PC-9 (cell line): ENCODE measurements at regions not wholly inside any gene's neighbourhood (a gene's known extent, or its start where the extent isn't known, plus 50 kb on each side); places are given as distances from the start of the nearest gene placed in this dataset.

ENCODE experiments used
- BruUV-seq: library from RNA; stranded (reverse); fragments of 400-500 nt; replicated peaks from 2 replicates; lab custom pipeline; 2021; lab: Mats Ljungman, UMichigan
- CTCF ChIA-PET: fragments of 300-600 bp; sonication (Branson Sonifier 250); formaldehyde crosslinking; loops from one replicate; lab custom pipeline; 2022; ENCODE audit warnings: antibody characterized with exemption; lab: Charles Lee
- POLR2A ChIA-PET: fragments of 300-600 bp; sonication (Branson Sonifier 250); formaldehyde crosslinking; loops from one replicate; lab custom pipeline; 2022; ENCODE audit warnings: antibody characterized with exemption; ENCODE audit not compliant: unreplicated experiment; lab: Charles Lee
- DNase-seq, 2 experiments: peaks; one replicate each; pipeline versions ENCODE4 v3.0.0 to v3.0.0-alpha.2; 2015 to 2022; ENCODE audit warnings: mixed read lengths in 1 of 2
- H2AFZ ChIP-seq: fragments of 200-600 bp; sonication (generic); 2 replicates; pipeline ENCODE4 v1.8.1; 2017; ENCODE audit warnings: antibody characterized with exemption
- H3F3A ChIP-seq: fragments of 200-600 bp; sonication (generic); 2 replicates; pipeline ENCODE4 v1.8.1; 2017; ENCODE audit warnings: antibody characterized with exemption, mild to moderate bottlenecking, low read depth; ENCODE audit not compliant: insufficient read depth
- H3K27ac ChIP-seq: fragments of 200-600 bp; sonication (generic); 2 replicates; pipeline ENCODE4 v1.6.1; 2016; ENCODE audit warnings: mixed run types
- H3K27me3 ChIP-seq: fragments of 200-600 bp; sonication (generic); 2 replicates; pipeline ENCODE4 v1.6.1; 2016; ENCODE audit warnings: low read depth, mixed run types; ENCODE audit not compliant: insufficient read depth
- H3K36me3 ChIP-seq: fragments of 200-600 bp; sonication (generic); 2 replicates; pipeline ENCODE4 v1.6.1; 2016; ENCODE audit warnings: low read depth, mixed run types
- H3K4me1 ChIP-seq: fragments of 200-600 bp; sonication (generic); replicated peaks from 2 replicates; pipeline ENCODE4 v1.6.1; 2016; ENCODE audit warnings: mixed run types; ENCODE audit not compliant: insufficient read depth
- H3K4me2 ChIP-seq: fragments of 200-600 bp; sonication (generic); 2 replicates; pipeline ENCODE4 v1.6.1; 2017; ENCODE audit warnings: mixed run types
- H3K4me3 ChIP-seq: fragments of 200-600 bp; sonication (generic); 2 replicates; pipeline ENCODE4 v1.6.1; 2016; ENCODE audit warnings: mixed run types
- H3K79me2 ChIP-seq: fragments of 200-600 bp; sonication (generic); 2 replicates; pipeline ENCODE4 v1.6.1; 2017; ENCODE audit warnings: low read depth, mixed run types
- H3K9me2 ChIP-seq: fragments of 200-600 bp; sonication (generic); 2 replicates; pipeline ENCODE4 v1.8.1; 2017; ENCODE audit warnings: mild to moderate bottlenecking; ENCODE audit not compliant: insufficient read depth
- H3K9me3 ChIP-seq: fragments of 200-600 bp; sonication (generic); 2 replicates; pipeline ENCODE4 v1.8.1; 2016; ENCODE audit warnings: low read depth; ENCODE audit not compliant: insufficient read depth
- H4K20me1 ChIP-seq: fragments of 200-600 bp; sonication (generic); 2 replicates; pipeline ENCODE4 v1.8.1; 2017; ENCODE audit not compliant: insufficient read depth
- CTCF ChIP-seq: fragments of 200-600 bp; sonication (generic); conservative IDR thresholded peaks from 2 replicates; pipeline ENCODE4 v1.6.1; 2017; ENCODE audit warnings: mixed run types, antibody characterized with exemption, mild to moderate bottlenecking, moderate library complexity
- EZH2 ChIP-seq: fragments of 200-600 bp; sonication (generic); IDR thresholded peaks from 2 replicates; pipeline ENCODE4 v1.8.0; 2017; ENCODE audit warnings: antibody characterized with exemption, low read depth
- intact Hi-C: fragments of 100-400 bp; cut with micrococcal nuclease; formaldehyde crosslinking; loops from one replicate; pipeline ENCODE4 v1.10.0; 2022; ENCODE audit not compliant: unreplicated experiment

DNA sequence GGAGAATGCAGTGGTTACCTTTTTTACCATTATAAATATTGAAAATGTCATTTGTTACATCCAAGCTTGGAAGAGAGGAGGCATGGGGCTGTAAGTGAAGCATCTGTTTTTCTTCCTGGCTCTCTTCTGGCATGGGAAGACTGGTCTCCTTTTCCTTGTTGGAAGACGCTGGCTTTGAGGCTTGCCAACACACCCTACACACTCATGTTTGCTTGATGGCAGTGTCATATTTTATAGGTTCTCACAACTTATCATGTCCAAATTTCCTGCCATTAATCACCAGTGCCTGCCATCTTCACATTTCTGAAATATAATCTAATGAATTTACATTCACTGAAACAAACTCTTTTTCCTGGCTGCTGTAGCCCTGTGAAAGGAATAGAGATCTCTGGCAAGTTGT lies 252.9 kb downstream of the MAN2A1 start:
- H3K9me3 ChIP-seq = no peaks in the 10 kb centered on the region; the same call in 1 of the 2 replicates
- no peaks in the 10 kb centered on the region for H3K79me2 ChIP-seq
- H4K20me1 ChIP-seq = no peaks in the 10 kb centered on the region
- ChIA-PET CTCF (no interaction called here), POLR2A (no interaction called here)
- H2AFZ ChIP-seq = no peak overlapping the region
- BruUV-seq = no TSS peak
- no peak overlapping the region for H3K4me2 ChIP-seq
- intact Hi-C loops = no loop called here
- DNase-seq = no peak
- H3K9me2 ChIP-seq = no peaks in the 10 kb centered on the region
- no peaks in the 10 kb centered on the region for H3K27me3 ChIP-seq
- no peaks in the 10 kb centered on the region for H3K36me3 ChIP-seq
- H3K27ac ChIP-seq = no peak overlapping the region
- no peaks in the 10 kb centered on the region for H3K4me1 ChIP-seq
- no peak for TF ChIP-seq EZH2
- no peak for TF ChIP-seq CTCF
- no peak overlapping the region for H3K4me3 ChIP-seq
- H3F3A ChIP-seq = no peaks in the 10 kb centered on the region

- no peaks in the 10 kb centered on the region for H3K9me2 ChIP-seq
- no peaks in the 10 kb centered on the region for H3K4me1 ChIP-seq
- H2AFZ ChIP-seq = no peak overlapping the region
- H4K20me1 ChIP-seq = no peaks in the 10 kb centered on the region
- no peaks in the 10 kb centered on the region for H3K36me3 ChIP-seq
- no peaks in the 10 kb centered on the region for H3K27me3 ChIP-seq
- ChIA-PET CTCF (no interaction called here), POLR2A (no interaction called here)
- no peak for TF ChIP-seq EZH2
- TF ChIP-seq CTCF = no peak
- intact Hi-C loops = no loop called here
- H3K4me3 ChIP-seq = no peak overlapping the region
- H3K79me2 ChIP-seq = no peaks in the 10 kb centered on the region
- BruUV-seq = no TSS peak
- no peak for DNase-seq
- H3K4me2 ChIP-seq = no peak overlapping the region
- no peaks in the 10 kb centered on the region for H3F3A ChIP-seq
- no peaks in the 10 kb centered on the region; the same call in 1 of the 2 replicates for H3K9me3 ChIP-seq
- no peak overlapping the region for H3K27ac ChIP-seq
Measured at GRCh38 chr5:109943701-109944235, 254.0 kb downstream of the MAN2A1 start.

GRCh38 chr5:109944461-109944860 lies 254.7 kb downstream of the MAN2A1 start:
- POLR2A ChIA-PET = no interaction called here
- Histone ChIP-seq H3K9me2 (no peaks in the 10 kb centered on the region), H3K27ac (no peak overlapping the region), H3K4me1 (no peaks in the 10 kb centered on the region), H4K20me1 (no peaks in the 10 kb centered on the region), H3K79me2 (no peaks in the 10 kb centered on the region), H3K4me2 (no peak overlapping the region), H3K36me3 (no peaks in the 10 kb centered on the region), H2AFZ (no peak overlapping the region), H3K9me3 (no peaks in the 10 kb centered on the region; the same call in 1 of the 2 replicates), H3K27me3 (no peaks in the 10 kb centered on the region), H3K4me3 (no peak overlapping the region), H3F3A (no peaks in the 10 kb centered on the region)
- TF ChIP-seq CTCF (no peak), EZH2 (no peak)
- intact Hi-C loops = no loop called here
- no TSS peak for BruUV-seq
- CTCF ChIA-PET = no interaction called here
- no peak for DNase-seq
